ENCODE measurements at regions not wholly inside any gene's neighbourhood (a gene's known extent, or its start where the extent isn't known, plus 50 kb on each side); places are given as distances from the start of the nearest gene placed in this dataset.

DNA sequence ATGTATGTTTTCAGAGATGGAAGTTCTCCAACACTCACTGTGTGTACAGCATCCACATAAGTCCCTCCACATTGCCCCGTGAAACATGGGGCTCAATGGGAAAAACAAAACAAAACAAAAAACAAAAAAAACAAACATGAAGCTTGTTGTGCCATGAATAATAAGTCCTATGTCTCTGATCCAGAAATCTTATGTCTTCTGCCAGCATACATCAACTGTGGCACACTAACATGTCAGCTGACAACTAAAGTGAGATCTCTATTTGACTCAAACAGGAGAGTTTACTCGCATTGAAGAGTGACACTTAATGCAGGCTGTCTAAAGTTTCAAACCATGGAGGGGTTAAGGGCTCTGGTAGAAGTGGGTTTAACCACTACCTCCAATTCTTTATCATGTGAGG lies 180.2 kb upstream of the ROBO1 start:
- TF ChIP-seq SP1 (IDR thresholded peaks at IDR 0.05) (no peak), YY1 (IDR thresholded peaks at IDR 0.05) (no peak), JUND (IDR thresholded peaks at IDR 0.05) (no peak), HNF4G (IDR thresholded peaks at IDR 0.05) (no peak)
- TF ChIP-seq, protein P1, sequence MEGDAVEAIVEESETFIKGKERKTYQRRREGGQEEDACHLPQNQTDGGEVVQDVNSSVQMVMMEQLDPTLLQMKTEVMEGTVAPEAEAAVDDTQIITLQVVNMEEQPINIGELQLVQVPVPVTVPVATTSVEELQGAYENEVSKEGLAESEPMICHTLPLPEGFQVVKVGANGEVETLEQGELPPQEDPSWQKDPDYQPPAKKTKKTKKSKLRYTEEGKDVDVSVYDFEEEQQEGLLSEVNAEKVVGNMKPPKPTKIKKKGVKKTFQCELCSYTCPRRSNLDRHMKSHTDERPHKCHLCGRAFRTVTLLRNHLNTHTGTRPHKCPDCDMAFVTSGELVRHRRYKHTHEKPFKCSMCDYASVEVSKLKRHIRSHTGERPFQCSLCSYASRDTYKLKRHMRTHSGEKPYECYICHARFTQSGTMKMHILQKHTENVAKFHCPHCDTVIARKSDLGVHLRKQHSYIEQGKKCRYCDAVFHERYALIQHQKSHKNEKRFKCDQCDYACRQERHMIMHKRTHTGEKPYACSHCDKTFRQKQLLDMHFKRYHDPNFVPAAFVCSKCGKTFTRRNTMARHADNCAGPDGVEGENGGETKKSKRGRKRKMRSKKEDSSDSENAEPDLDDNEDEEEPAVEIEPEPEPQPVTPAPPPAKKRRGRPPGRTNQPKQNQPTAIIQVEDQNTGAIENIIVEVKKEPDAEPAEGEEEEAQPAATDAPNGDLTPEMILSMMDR (IDR thresholded peaks at IDR 0.05; ENCODE audit: low read depth, low read length, missing input control), result no peak
- TF ChIP-seq, protein P2, sequence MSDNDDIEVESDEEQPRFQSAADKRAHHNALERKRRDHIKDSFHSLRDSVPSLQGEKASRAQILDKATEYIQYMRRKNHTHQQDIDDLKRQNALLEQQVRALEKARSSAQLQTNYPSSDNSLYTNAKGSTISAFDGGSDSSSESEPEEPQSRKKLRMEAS (IDR thresholded peaks at IDR 0.05), result no peak
